GM23248 (cell line): ENCODE measurements at regions not wholly inside any gene's neighbourhood (a gene's known extent, or its start where the extent isn't known, plus 50 kb on each side); places are given as distances from the start of the nearest gene placed in this dataset.

Experiments used
- EZH2 ChIP-seq: fragments of 200-600 bp; sonication (generic); IDR thresholded peaks from 2 replicates; pipeline ENCODE4 v1.6.1; 2018; ENCODE audit warnings: antibody characterized with exemption, mild to moderate bottlenecking; ENCODE audit not compliant: insufficient read depth, poor library complexity, severe bottlenecking
- EZH2phosphoT487 ChIP-seq: fragments of 200-600 bp; sonication (generic); IDR thresholded peaks from 2 replicates; pipeline ENCODE4 v1.6.1; 2018; ENCODE audit warnings: antibody characterized with exemption, moderate library complexity, mild to moderate bottlenecking, low read depth; ENCODE audit not compliant: insufficient read depth

DNA sequence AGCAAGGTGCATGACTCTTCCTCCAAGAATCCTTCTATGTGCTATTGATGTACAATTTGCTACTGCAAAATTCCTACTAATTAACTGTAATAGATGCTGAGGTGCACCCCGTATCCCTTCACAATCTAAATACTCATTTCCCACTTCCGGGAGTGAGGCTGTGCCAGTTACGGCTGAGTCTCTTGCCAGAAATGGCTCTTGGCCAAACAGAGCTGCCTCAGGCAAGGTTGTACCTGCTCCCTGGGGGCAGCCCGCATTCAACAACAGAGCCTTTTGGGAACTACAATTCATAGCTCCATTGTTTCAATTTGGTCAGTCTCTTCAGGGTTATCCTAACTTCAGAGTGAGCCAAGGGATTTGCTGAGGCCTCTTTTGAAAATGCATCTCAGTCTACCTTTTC lies 789.8 kb upstream of the MAP3K7 start:
- TF ChIP-seq EZH2 (no peak), EZH2phosphoT487 (no peak)
